ENCODE measurements at regions not wholly inside any gene's neighbourhood (a gene's known extent, or its start where the extent isn't known, plus 50 kb on each side); places are given as distances from the start of the nearest gene placed in this dataset.

DNA sequence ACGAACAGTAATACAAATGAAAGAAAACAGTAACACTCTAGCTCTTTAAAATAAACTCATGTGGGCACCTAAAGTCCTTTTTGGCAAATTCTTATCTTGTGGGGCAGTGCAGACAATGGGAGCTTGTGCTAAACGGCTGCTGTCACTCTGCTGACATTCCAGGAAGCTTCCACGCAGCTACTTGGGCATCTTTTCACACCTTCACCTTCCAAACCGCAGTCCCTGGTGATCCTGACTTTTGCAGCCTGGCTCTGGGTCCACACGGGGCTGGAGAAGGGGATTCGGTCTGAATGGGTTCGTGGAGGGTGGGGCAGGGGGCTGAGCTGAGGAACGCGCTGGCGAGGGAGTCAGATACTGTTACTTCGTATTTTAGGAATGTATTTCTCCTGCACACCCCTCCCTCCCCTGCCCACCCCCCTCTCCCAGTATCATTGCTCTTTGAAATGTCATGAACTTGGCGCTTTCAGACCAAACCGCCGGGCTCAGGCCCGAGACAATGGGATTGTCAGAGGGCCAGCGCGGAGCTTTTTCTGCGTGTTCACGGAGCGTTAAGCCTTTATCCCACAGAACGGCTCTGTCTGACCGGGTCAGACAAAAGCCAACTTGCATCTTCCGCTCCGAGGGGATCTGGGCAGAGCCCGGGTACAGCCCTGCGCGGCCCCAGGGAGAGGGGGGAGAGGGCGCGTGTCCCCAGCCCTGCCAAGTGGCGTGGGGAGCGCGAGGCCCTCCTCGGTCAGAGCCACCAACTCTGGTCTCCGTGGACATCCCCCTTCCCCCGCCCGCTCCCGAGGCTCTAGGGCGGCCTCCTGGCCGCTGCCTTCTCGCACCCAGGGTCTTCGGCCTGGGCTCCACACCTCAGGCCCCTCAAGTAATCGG, 76.7 kb upstream of the EN2 start:
- Histone ChIP-seq H2BK20ac (ENCODE audit: low read depth, low read length, poor library complexity, severe bottlenecking) (no peak overlapping the region), H3K23me2 (ENCODE audit: insufficient read length, low read depth, low read length, poor library complexity, severe bottlenecking) (no peaks in the 10 kb centered on the region), H3K27ac (ENCODE audit: insufficient read length, low read depth, low read length) (no peak overlapping the region), H3T11ph (ENCODE audit: low read length) (no peak overlapping the region), H3K56ac (ENCODE audit: insufficient read length, low read depth, low read length) (no peak overlapping the region), H4K5ac (ENCODE audit: insufficient read length, low read depth, low read length) (no peak overlapping the region), H2AFZ (ENCODE audit: low read length) (no peak overlapping the region), H3K4me2 (ENCODE audit: insufficient read depth, insufficient read length, low read length) (peak overlapping the region; percentile 47), H4K91ac (ENCODE audit: insufficient read length, low read depth, low read length) (no peak overlapping the region), H3K9ac (ENCODE audit: extremely low read depth, insufficient read length, low read length) (no peak overlapping the region), H3K23ac (ENCODE audit: insufficient read length, low read depth, low read length) (no peak overlapping the region), H3K79me2 (ENCODE audit: insufficient read depth, low read length) (no peaks in the 10 kb centered on the region), H3K4ac (ENCODE audit: low read depth, low read length) (no peak overlapping the region), H2AK5ac (ENCODE audit: insufficient read length, low read length) (no peak overlapping the region), H4K8ac (replicated peaks; ENCODE audit: insufficient read length, low read depth, low read length) (no peak overlapping the region), H2BK15ac (ENCODE audit: low read depth, low read length) (no peak overlapping the region), H3K14ac (ENCODE audit: insufficient read depth, low read length) (no peak overlapping the region), H4K20me1 (ENCODE audit: control insufficient read depth, insufficient read depth, insufficient read length) (no peaks in the 10 kb centered on the region), H2BK12ac (ENCODE audit: insufficient read length, low read depth, low read length) (no peak overlapping the region), H3K4me1 (ENCODE audit: insufficient read depth, low read length) (no peaks in the 10 kb centered on the region; the same call in 1 of the 2 replicates), H2BK5ac (ENCODE audit: insufficient read length, low read length) (no peak overlapping the region), H3K9me3 (ENCODE audit: control insufficient read depth, low read depth, low read length) (no peaks in the 10 kb centered on the region), H3K27me3 (ENCODE audit: insufficient read depth, low read length) (peaks cover 86% of the 10 kb centered on the region), H3K18ac (ENCODE audit: insufficient read length, low read depth, low read length) (no peak overlapping the region), H2BK120ac (ENCODE audit: low read depth, low read length, poor library complexity, severe bottlenecking) (no peak overlapping the region), H3K79me1 (ENCODE audit: insufficient read depth, low read depth, low read length, poor library complexity, severe bottlenecking) (no peaks in the 10 kb centered on the region)
- H3K9me3 Mint-ChIP-seq, result peaks cover 5 to 21% of the 10 kb centered on the region in 2 experiments; a peak in 3 of 5 replicates
- TF ChIP-seq, protein P1, sequence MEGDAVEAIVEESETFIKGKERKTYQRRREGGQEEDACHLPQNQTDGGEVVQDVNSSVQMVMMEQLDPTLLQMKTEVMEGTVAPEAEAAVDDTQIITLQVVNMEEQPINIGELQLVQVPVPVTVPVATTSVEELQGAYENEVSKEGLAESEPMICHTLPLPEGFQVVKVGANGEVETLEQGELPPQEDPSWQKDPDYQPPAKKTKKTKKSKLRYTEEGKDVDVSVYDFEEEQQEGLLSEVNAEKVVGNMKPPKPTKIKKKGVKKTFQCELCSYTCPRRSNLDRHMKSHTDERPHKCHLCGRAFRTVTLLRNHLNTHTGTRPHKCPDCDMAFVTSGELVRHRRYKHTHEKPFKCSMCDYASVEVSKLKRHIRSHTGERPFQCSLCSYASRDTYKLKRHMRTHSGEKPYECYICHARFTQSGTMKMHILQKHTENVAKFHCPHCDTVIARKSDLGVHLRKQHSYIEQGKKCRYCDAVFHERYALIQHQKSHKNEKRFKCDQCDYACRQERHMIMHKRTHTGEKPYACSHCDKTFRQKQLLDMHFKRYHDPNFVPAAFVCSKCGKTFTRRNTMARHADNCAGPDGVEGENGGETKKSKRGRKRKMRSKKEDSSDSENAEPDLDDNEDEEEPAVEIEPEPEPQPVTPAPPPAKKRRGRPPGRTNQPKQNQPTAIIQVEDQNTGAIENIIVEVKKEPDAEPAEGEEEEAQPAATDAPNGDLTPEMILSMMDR (conservative IDR thresholded peaks at IDR 0.05), result no peak
- no peak overlapping the region for H3K27ac Mint-ChIP-seq
- peaks cover 100% of the 10 kb centered on the region for H3K27me3 Mint-ChIP-seq (ENCODE audit: low read depth)
- no peaks in the 10 kb centered on the region; a peak in 1 of 7 replicates for H3K36me3 Mint-ChIP-seq (ENCODE audit: insufficient read depth in 1 of 3, low read depth in 3 of 3)
- WGBS (ENCODE audit: extremely low coverage, insufficient read length, low lambda C conversion rate), result no CpG with 5 or more reads among the region's 42 CpGs
- peaks cover 11 to 45% of the 10 kb centered on the region in 2 experiments for H3K4me1 Mint-ChIP-seq
- no peak for DNase-seq
- H3K4me3 Mint-ChIP-seq, result peak overlapping the region in 1 of 2 experiments; percentile 72; a peak in 3 of 5 replicates

All from H9 (cell line).